ENCODE measurements at regions not wholly inside any gene's neighbourhood (a gene's known extent, or its start where the extent isn't known, plus 50 kb on each side); places are given as distances from the start of the nearest gene placed in this dataset.

DNA sequence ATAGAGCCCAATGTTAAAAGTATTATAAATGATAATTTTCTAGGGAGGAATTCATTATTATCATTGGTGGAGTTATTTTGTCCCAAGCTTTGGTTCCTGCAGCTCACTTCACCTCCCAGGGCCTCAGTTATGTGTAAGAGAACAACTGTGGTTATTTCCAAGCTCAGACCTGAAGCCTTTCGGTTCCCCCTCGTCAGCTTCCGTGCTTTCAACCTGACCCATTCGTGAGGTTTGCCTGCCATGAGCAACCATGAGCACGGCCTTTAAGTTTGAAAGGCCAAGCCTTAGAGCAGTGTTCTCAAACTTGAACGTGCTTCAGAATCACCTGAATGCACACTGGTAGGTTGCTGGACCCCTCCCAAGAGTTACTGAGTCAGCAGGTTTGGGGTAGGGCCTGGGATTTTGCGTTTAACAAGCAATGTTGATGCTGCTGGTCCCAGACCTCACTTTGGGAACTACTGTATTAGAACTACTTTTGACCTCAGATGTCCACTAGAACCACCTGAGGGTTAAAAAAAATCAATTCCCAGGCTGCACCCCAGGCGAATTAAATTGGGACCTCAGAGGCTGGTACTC is 133.0 kb upstream of the PRMT8 start:
- POLR2A ChIA-PET: no interaction called here
- TF ChIP-seq, protein P1, sequence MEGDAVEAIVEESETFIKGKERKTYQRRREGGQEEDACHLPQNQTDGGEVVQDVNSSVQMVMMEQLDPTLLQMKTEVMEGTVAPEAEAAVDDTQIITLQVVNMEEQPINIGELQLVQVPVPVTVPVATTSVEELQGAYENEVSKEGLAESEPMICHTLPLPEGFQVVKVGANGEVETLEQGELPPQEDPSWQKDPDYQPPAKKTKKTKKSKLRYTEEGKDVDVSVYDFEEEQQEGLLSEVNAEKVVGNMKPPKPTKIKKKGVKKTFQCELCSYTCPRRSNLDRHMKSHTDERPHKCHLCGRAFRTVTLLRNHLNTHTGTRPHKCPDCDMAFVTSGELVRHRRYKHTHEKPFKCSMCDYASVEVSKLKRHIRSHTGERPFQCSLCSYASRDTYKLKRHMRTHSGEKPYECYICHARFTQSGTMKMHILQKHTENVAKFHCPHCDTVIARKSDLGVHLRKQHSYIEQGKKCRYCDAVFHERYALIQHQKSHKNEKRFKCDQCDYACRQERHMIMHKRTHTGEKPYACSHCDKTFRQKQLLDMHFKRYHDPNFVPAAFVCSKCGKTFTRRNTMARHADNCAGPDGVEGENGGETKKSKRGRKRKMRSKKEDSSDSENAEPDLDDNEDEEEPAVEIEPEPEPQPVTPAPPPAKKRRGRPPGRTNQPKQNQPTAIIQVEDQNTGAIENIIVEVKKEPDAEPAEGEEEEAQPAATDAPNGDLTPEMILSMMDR (IDR thresholded peaks at IDR 0.05; ENCODE audit: control extremely low read depth, extremely low read depth, low read depth, missing control alignments): no peak
- no peak for DNase-seq (ENCODE audit: extremely low spot score)
- CTCF ChIA-PET: interaction anchor here (1.0 to 1.7 kb wide), 2 partner anchors 8 to 58 kb away, joined by 3 to 6 read pairs; no protein-coding TSS in a partner anchor

DNA sequence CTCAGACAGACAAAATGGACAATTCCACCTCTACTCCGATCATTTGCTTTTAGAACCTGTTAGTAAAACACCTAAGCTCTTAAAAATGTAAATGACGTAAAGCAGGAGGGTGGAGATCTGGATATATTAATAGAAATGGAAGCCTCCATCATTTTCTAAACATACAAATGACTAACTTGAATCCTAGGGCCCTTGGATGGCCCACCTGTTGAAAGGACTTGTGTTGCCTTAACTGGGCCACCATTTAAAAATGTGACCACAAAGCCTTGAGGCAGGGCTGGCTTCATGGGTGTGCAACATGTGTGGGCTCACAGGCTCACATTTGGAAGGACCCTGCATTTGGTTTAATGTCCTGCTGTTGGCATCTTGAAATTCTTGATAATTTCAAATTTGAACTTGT is 131.5 kb upstream of the PRMT8 start:
- POLR2A ChIA-PET: no interaction called here
- TF ChIP-seq, protein P1 (IDR thresholded peaks at IDR 0.05; ENCODE audit: control extremely low read depth, extremely low read depth, low read depth, missing control alignments): no peak
- DNase-seq (ENCODE audit: extremely low spot score): no peak
- CTCF ChIA-PET: interaction anchor here (1.1 to 2.3 kb wide), 2 partner anchors 10 to 59 kb away, joined by 3 to 5 read pairs; no protein-coding TSS in a partner anchor

DNA sequence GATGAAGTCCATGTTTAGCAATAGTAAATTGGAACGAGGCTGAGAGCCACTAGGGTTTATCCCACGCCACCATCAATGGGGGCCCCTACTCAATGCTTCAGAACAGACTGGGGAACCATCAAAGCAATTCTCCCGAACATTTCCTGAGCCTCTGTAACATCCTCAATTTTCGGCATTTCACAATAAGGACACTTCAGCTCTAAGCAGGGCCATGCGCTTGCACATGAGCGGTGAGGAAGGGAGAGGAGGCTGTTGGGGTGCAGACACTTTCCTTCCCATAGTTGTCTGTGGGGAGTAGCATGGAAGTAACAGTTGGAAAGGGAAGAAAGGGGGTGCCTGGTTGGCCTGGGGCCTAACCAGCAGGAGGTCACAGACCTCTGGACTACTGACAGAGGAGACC is 129.9 kb upstream of the PRMT8 start:
- ChIA-PET POLR2A (no interaction called here), CTCF (interaction anchor here (1.2 to 2.3 kb wide), 4 partner anchors 9 to 85 kb away, joined by 3 to 5 read pairs (median 4); no protein-coding TSS in a partner anchor)
- DNase-seq (ENCODE audit: extremely low spot score): no peak
- TF ChIP-seq, protein P1 (IDR thresholded peaks at IDR 0.05; ENCODE audit: control extremely low read depth, extremely low read depth, low read depth, missing control alignments): no peak

DNA sequence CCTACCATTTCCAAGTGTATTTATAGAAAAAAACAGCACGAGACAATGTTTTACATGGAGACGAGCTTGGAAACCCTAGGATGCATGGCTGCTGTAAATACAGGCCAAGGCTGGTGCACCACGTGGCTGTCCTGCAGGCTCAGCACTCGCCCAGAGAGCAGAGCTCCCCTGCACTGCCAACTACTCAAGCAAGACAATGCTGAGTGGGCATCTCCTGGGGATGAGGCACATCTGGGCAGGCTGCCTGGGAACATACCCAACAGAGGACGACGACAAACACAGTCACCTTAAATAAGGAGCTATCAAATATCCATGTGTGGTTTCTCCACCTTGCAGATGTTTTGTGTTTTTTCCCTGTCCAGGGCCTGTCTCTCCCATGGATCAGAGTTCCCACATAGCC is 128.3 kb upstream of the PRMT8 start:
- ChIA-PET POLR2A (no interaction called here), CTCF (interaction anchor here (1.3 to 1.4 kb wide), 2 partner anchors 20 to 62 kb away, joined by 3 to 5 read pairs; no protein-coding TSS in a partner anchor)
- no peak for DNase-seq (ENCODE audit: extremely low spot score)
- TF ChIP-seq, protein P1 (IDR thresholded peaks at IDR 0.05; ENCODE audit: control extremely low read depth, extremely low read depth, low read depth, missing control alignments): no peak

DNA sequence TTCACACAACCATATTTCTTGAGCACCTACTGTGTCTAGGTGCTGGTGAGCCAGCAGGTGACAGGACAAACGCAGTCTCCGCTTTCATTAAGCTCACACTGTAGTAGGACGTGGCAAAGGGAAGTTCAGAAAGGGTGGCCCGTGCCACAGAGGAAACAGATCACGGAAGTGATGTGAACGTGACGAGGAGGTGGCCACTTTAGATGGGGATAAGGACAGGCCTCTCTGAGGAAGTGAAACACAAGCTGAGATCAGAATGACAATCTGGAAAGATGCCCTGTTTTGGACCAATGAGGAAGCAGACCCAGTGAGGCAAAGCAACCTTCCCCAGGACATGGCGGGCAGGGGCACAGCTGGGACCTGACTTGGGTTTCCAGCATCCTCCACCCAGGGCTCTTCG is 127.4 kb upstream of the PRMT8 start:
- POLR2A ChIA-PET: no interaction called here
- CTCF ChIA-PET: interaction anchor here (1.1 to 1.4 kb wide), 3 partner anchors 12 to 63 kb away, joined by 3 to 5 read pairs (median 3); no protein-coding TSS in a partner anchor
- TF ChIP-seq, protein P1 (IDR thresholded peaks at IDR 0.05; ENCODE audit: control extremely low read depth, extremely low read depth, low read depth, missing control alignments): no peak

DNA sequence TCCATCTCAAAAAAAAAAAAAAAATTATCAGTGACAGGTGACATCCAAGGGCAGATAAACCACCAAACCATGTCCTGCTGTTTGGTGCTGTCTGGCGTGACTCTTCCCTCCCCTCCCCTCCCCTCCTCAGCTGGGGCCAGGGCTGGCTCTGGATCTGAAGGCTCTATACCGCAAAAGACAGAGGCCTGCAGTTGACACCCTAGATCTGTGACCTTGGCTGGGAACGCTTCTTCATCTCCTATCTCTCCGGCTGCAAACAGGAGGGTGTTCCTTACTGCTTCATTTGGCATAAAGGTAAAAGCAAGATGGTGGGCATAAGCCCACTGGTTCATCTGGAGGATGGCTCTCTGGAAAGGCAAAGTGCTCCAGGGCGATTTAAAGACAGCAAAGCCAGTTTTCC is 126.8 kb upstream of the PRMT8 start:
- POLR2A ChIA-PET: no interaction called here
- DNase-seq (ENCODE audit: extremely low spot score): no peak
- TF ChIP-seq, protein P1 (IDR thresholded peaks at IDR 0.05; ENCODE audit: control extremely low read depth, extremely low read depth, low read depth, missing control alignments): no peak
- CTCF ChIA-PET: interaction anchor here (1.1 kb wide), 1 partner anchor 12 kb away, joined by 3 read pairs; no protein-coding TSS in a partner anchor

More for the DNA sequence above, 127.4 kb upstream of the PRMT8 start:
- no peak for DNase-seq (ENCODE audit: extremely low spot score)

Data from GM10248 (cell line).